HG02884 (cell line): ENCODE measurements at regions not wholly inside any gene's neighbourhood (a gene's known extent, or its start where the extent isn't known, plus 50 kb on each side); places are given as distances from the start of the nearest gene placed in this dataset.
"Not testable (repeated sequence)": the region's sequence is repeated elsewhere in the genome, so short reads cannot be mapped to it uniquely, and the experiment has no call there.

Experiments used
- ATAC-seq: cut with Tn5 transposase; IDR thresholded peaks from one replicate; pipeline ENCODE4 v1.9.1; 2021; ENCODE audit warnings: mild to moderate bottlenecking, moderate library complexity; ENCODE audit not compliant: unreplicated experiment

DNA sequence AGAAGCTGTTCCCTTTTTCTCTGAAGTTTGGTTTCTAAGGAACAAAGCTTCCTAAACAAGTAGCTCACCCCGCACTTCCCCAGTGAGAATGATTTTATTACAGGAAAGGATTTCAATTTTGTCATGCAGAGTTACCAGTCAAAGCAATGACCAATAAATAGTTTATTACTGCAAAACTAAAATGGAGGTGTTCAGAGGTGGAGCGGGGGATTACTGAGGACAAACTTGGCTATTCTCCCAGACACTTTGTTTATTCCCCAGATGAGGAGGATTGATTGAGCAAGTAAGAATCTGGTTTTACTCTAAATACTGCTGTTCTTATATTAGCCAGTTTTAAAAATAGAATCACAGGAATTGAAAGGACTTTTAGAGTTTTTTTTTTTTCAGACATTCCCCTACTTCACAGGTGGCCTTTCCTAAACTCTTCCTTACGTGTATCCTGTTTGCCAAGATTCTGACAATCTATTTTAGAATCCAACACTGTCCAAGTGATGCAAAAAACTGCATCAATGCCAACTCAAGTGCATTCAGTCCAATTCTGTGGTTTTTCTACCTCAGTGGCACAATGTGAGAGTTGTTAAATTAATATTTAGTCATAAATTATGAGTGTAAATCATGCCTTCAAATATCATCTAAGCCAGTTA is 136.1 kb downstream of the TNFSF18 start:
- ATAC-seq: no peak

GRCh38 chr1:172915271-172915670 is 135.5 kb downstream of the TNFSF18 start:
- ATAC-seq: no peak

- no peak for ATAC-seq
These were observed 134.6 kb downstream of the TNFSF18 start for GRCh38 chr1:172916116-172916515.

DNA sequence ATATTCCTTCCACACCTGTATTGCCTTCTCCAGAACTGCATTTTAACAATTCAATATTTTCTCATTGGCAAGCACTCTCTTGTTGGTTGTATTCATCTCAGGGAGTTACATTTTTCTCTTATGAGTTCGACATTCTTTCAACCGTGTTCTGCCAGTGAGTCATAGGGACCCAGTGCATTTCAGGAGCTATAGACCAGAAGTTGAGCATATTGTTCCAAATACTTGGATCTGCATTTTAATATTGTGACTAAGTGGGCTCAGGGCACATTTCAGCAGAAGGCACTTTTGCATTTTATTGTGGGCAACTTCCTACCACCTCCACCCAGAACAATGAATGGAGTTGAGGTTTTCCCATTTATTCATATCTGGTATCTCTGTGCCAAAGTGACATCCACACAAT is 132.8 kb downstream of the TNFSF18 start:
- ATAC-seq: no peak

DNA sequence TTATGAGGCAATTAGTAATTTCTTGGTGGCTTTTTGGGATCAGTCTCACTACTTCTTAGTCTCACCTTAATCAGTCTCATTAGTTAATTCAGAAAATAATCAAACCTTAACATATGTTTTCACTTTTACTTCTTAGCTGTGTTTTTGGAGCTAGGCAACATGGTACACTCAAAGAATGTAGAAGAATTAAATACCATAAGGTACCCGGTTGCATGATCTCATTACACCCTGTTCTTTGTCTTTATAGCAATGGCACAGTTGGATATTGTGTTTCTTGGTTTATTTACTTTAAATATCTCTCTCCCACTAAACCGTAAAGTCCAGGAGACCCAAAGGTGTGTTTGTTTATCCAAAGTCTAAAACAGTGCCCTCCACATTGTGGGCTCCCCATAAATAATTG is 132.3 kb downstream of the TNFSF18 start:
- ATAC-seq: no peak

DNA sequence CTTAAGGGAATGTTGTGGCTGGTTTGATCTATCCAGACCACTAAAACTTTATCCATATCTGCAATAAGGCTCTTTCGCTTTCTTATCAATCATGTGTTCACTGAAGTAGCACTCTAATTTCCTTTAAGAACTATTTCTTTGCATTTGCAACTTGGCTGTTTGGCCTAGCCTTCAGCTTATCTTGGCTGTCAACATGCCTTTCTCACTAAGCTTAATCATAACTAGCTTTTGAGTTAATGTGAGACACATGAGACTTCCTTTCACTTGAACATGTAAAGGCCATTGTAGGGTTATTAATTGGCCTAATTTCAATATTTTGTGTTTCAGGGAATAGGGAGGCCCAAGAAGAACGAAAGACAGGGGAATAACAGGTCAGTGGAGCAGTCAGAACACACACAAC is 124.7 kb downstream of the TNFSF18 start:
- no peak for ATAC-seq

DNA sequence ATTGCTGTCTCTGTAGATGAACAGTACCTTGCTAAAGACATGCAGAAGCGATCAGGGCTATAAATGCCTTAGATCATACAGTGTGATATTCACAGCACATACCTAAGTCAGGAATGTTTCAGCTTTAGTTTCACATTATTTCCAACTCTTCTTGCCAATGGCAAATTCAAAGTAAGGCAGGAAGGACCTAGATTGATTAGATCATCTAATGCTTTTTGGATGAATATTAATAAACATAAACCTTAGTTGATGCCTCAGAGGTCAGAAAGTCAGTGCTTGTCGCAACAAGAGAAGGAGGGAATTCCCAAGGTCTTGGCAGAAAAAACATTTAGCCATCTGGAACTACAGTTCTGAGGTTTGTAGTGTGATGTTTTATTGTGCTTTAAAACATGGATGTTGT is 122.3 kb downstream of the TNFSF18 start:
- no peak for ATAC-seq

GRCh38 chr1:172929006-172929405 is 121.7 kb downstream of the TNFSF18 start:
- ATAC-seq: no peak

DNA sequence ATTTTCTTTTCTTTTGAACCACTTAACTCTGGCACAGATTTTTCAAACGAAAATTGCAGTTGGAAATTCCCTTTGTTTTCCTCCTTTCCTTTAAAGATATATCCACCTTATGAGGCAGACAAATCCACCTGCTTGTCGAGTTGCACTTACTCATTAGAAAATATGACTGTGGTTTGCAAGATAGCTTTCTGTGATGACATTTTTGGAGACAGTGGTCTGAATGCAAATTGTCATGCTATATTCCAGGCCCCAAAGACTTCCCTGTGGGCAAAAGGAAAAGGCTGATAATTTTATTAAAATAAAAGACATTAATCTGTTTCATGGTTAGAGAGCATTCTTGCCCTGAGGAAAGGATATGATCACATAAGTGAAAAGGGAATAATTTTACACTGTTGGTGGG is 120.6 kb downstream of the TNFSF18 start:
- no peak for ATAC-seq

- no peak for ATAC-seq
These were observed 119.4 kb downstream of the TNFSF18 start for GRCh38 chr1:172931340-172931739.

DNA sequence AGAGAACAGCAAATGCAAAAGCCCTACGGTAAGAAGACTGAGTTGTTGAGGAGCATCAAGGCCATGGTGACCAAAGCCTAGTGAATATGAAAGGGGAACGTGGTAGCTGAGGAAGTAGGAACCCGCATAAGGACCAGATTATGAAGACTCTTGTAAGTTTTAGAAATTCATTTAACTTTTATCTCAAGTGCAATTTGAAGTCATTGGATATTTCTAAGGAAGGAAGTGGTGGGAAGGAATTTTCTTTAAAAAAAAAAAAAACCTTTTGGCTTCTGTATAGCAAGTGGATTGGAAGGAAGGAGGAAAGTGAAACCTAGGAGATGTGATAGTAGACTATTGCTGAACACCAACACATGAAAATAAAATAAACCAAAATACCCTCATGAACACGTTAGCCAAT is 119.0 kb downstream of the TNFSF18 start:
- no peak for ATAC-seq

GRCh38 chr1:172932981-172933380 is 117.8 kb downstream of the TNFSF18 start:
- ATAC-seq: no peak

- no peak for ATAC-seq
These were observed 116.4 kb downstream of the TNFSF18 start for GRCh38 chr1:172934417-172934762.

GRCh38 chr1:172935062-172935592 is 115.6 kb downstream of the TNFSF18 start:
- no peak for ATAC-seq

DNA sequence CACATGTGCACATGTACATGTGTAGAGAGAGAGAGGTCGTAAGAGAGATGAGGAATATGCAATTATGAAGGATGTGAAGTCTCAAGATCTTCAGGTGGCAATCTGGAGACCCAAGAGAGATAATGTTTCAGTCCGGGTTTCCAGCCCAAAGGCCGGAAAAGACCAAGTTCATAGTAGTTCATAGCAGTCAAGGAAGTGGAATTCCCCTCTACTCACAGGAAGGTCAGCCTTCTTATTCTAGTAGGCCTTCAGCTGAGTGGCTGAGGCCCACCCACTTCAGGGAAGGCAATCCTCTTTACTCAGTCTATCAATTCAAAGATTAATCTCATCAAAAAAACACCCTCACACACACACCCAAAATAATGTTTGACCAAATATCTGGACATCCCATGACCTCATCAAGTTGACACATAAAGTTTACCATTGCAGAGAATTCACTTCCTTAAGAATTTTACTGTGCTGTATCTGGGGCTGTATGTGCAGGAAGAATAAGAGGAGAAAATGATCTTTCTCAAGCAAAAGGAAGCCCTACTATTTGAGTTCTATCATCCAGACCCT is 114.6 kb downstream of the TNFSF18 start:
- ATAC-seq: no peak

DNA sequence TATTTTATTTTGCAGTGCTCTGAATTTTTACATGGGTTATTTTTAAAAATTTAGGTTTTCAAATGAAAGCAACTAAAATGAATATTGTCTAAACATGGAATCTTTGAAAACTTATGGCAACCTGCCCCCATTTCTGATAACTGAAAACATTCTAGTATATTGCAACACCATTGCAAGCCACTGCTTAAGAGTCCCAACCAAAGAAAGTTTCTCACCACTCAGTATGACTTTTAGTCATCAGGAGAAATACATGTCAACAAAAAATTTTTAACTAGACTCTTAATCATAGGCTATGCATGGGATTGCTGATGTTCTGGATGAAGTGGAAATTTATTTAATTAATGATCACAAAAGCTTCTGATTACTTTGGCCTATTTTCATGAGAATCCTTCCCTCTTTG is 112.1 kb downstream of the TNFSF18 start:
- ATAC-seq: no peak

- no peak for ATAC-seq
These were observed 111.3 kb downstream of the TNFSF18 start for GRCh38 chr1:172939475-172939874.

- no peak for ATAC-seq
These were observed 110.4 kb downstream of the TNFSF18 start for GRCh38 chr1:172940174-172940855.

GRCh38 chr1:172941471-172941870 is 109.3 kb downstream of the TNFSF18 start:
- ATAC-seq: no peak

GRCh38 chr1:172941945-172942344 is 108.8 kb downstream of the TNFSF18 start:
- no peak for ATAC-seq

GRCh38 chr1:172943138-172943537 is 107.6 kb downstream of the TNFSF18 start:
- not testable (repeated sequence) for ATAC-seq

DNA sequence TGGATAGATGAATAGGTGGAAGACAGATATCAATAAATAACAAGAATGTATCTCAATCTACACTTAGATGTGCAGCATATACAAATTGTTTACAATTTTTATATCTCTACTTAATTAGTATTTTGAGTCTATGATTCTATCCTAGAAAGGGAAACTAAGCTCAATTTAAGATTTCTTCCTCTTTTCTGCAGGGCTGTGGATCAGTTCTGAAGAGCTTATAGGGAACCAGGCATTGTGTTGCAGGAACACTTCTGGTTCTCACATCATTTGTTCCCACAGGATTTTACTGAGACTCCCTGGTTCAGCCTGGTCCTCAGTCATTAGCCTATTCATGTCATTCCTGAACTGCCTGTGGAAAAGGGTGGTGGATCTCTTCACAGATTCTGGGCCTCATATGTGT is 105.8 kb downstream of the TNFSF18 start:
- ATAC-seq: no peak
